ENCODE measurements at regions not wholly inside any gene's neighbourhood (a gene's known extent, or its start where the extent isn't known, plus 50 kb on each side); places are given as distances from the start of the nearest gene placed in this dataset.

DNA sequence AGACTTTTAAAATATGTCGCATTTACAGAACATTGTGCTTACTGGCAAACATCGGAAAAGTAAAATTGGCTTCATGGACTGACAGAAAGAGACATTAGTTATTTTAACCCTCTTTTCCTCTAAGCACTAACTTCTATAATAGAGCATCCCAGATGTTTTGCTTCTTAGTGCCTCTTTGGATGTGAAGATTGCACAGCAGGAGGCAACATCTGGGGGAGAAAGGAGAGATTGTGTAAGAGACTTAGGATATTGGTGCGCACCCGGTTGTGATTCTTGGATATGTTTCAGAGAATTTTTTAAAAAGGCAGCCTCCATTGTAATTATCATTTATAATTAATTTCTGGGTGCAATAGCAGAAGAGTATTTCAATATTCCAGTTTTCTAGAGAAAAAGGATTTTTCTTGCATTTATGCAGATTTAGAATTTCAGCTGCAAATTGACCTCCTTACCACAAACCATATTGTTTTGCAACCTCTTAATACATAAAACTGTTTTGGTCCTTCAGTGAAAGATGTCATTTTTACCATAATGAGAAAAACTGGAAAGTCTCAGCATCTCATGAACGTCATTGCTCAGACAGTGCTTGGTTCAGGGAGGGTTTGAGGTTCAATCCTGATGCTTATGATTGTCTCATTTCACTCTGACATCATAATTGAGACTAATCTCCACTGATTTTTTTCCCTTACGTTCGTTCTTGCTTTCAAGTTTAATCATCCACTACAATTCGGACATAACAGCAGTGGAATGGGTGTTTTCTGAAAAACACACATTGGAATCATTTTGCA is 404.3 kb downstream of the ZNF521 start:
- TF ChIP-seq, protein P1, sequence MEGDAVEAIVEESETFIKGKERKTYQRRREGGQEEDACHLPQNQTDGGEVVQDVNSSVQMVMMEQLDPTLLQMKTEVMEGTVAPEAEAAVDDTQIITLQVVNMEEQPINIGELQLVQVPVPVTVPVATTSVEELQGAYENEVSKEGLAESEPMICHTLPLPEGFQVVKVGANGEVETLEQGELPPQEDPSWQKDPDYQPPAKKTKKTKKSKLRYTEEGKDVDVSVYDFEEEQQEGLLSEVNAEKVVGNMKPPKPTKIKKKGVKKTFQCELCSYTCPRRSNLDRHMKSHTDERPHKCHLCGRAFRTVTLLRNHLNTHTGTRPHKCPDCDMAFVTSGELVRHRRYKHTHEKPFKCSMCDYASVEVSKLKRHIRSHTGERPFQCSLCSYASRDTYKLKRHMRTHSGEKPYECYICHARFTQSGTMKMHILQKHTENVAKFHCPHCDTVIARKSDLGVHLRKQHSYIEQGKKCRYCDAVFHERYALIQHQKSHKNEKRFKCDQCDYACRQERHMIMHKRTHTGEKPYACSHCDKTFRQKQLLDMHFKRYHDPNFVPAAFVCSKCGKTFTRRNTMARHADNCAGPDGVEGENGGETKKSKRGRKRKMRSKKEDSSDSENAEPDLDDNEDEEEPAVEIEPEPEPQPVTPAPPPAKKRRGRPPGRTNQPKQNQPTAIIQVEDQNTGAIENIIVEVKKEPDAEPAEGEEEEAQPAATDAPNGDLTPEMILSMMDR (IDR thresholded peaks at IDR 0.05), result no peak
- no peak for TF ChIP-seq RFX5 (IDR thresholded peaks at IDR 0.05)
- no peak for TF ChIP-seq FOSB (CRISPR knock-in tag; IDR thresholded peaks at IDR 0.05)
- TF ChIP-seq REST (IDR thresholded peaks at IDR 0.05), result no peak
- TF ChIP-seq, protein P2, sequence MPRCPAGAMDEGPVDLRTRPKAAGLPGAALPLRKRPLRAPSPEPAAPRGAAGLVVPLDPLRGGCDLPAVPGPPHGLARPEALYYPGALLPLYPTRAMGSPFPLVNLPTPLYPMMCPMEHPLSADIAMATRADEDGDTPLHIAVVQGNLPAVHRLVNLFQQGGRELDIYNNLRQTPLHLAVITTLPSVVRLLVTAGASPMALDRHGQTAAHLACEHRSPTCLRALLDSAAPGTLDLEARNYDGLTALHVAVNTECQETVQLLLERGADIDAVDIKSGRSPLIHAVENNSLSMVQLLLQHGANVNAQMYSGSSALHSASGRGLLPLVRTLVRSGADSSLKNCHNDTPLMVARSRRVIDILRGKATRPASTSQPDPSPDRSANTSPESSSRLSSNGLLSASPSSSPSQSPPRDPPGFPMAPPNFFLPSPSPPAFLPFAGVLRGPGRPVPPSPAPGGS (IDR thresholded peaks at IDR 0.05), result no peak
- no peak for TF ChIP-seq EP300 (IDR thresholded peaks at IDR 0.05)
- TF ChIP-seq CHD2 (IDR thresholded peaks at IDR 0.05; ENCODE audit: low read length, partially characterized antibody), result no peak

All from A549 (cell line).